ENCODE measurements at regions not wholly inside any gene's neighbourhood (a gene's known extent, or its start where the extent isn't known, plus 50 kb on each side); places are given as distances from the start of the nearest gene placed in this dataset.

GRCh38 chr5:2190549-2190948 lies 307.8 kb upstream of the IRX4 start:
- TF ChIP-seq CEBPB (IDR thresholded peaks at IDR 0.05; ENCODE audit: low read depth) (no peak), SP1 (IDR thresholded peaks at IDR 0.05; ENCODE audit: low read depth) (no peak), POLR2AphosphoS5 (IDR thresholded peaks at IDR 0.05; ENCODE audit: low read depth, low read length) (no peak), ZFX (IDR thresholded peaks at IDR 0.05) (no peak), POLR2A (IDR thresholded peaks at IDR 0.05; ENCODE audit: borderline replicate concordance, extremely low read depth, insufficient read depth, insufficient read length) (no peak), SIN3A (IDR thresholded peaks at IDR 0.05; ENCODE audit: low read depth) (no peak), JUND (IDR thresholded peaks at IDR 0.05) (no peak), ELF1 (IDR thresholded peaks at IDR 0.05; ENCODE audit: borderline replicate concordance, low read depth) (no peak), EGR1 (IDR thresholded peaks at IDR 0.05; ENCODE audit: low read depth) (no peak), FOSL1 (IDR thresholded peaks at IDR 0.05; ENCODE audit: low read depth) (no peak), EZH2phosphoT487 (IDR thresholded peaks at IDR 0.05; ENCODE audit: borderline replicate concordance) (no peak), RAD21 (IDR thresholded peaks at IDR 0.05; ENCODE audit: low read depth) (no peak), YY1 (IDR thresholded peaks at IDR 0.05; ENCODE audit: extremely low read depth, insufficient replicate concordance, low read depth, low read length) (no peak), EZH2 (IDR thresholded peaks at IDR 0.05) (no peak), REST (IDR thresholded peaks at IDR 0.05; ENCODE audit: low read depth) (no peak), TCF7L2 (IDR thresholded peaks at IDR 0.05; ENCODE audit: borderline replicate concordance, extremely low read depth, insufficient read depth, insufficient read length) (no peak)
- TF ChIP-seq, protein P1, sequence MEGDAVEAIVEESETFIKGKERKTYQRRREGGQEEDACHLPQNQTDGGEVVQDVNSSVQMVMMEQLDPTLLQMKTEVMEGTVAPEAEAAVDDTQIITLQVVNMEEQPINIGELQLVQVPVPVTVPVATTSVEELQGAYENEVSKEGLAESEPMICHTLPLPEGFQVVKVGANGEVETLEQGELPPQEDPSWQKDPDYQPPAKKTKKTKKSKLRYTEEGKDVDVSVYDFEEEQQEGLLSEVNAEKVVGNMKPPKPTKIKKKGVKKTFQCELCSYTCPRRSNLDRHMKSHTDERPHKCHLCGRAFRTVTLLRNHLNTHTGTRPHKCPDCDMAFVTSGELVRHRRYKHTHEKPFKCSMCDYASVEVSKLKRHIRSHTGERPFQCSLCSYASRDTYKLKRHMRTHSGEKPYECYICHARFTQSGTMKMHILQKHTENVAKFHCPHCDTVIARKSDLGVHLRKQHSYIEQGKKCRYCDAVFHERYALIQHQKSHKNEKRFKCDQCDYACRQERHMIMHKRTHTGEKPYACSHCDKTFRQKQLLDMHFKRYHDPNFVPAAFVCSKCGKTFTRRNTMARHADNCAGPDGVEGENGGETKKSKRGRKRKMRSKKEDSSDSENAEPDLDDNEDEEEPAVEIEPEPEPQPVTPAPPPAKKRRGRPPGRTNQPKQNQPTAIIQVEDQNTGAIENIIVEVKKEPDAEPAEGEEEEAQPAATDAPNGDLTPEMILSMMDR (IDR thresholded peaks at IDR 0.05 in 2 of 3, conservative IDR thresholded peaks at IDR 0.05 in 1 of 3; ENCODE audit: borderline replicate concordance in 1 of 3, insufficient read depth in 1 of 3, low read depth in 2 of 3, low read length in 2 of 3) = no peak
- TF ChIP-seq, protein P2, sequence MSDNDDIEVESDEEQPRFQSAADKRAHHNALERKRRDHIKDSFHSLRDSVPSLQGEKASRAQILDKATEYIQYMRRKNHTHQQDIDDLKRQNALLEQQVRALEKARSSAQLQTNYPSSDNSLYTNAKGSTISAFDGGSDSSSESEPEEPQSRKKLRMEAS (IDR thresholded peaks at IDR 0.05) = no peak
- TF ChIP-seq, protein P3, sequence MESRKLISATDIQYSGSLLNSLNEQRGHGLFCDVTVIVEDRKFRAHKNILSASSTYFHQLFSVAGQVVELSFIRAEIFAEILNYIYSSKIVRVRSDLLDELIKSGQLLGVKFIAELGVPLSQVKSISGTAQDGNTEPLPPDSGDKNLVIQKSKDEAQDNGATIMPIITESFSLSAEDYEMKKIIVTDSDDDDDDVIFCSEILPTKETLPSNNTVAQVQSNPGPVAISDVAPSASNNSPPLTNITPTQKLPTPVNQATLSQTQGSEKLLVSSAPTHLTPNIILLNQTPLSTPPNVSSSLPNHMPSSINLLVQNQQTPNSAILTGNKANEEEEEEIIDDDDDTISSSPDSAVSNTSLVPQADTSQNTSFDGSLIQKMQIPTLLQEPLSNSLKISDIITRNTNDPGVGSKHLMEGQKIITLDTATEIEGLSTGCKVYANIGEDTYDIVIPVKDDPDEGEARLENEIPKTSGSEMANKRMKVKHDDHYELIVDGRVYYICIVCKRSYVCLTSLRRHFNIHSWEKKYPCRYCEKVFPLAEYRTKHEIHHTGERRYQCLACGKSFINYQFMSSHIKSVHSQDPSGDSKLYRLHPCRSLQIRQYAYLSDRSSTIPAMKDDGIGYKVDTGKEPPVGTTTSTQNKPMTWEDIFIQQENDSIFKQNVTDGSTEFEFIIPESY (IDR thresholded peaks at IDR 0.05; ENCODE audit: extremely low read depth, insufficient replicate concordance, low read length) = no peak
- Histone ChIP-seq H3K79me2 (ENCODE audit: insufficient read depth, low read length) (no peaks in the 10 kb centered on the region), H3K9me3 (ENCODE audit: control insufficient read depth in 1 of 2, insufficient read depth in 1 of 2, low read depth in 1 of 2, low read length in 2 of 2) (no peaks in the 10 kb centered on the region), H4K20me1 (ENCODE audit: insufficient read depth) (no peaks in the 10 kb centered on the region), H3K27me3 (ENCODE audit: insufficient read depth, low read length) (peaks cover 28% of the 10 kb centered on the region), H3K4me2 (ENCODE audit: low read length) (no peak overlapping the region), H3K9me2 (ENCODE audit: insufficient read depth) (no peaks in the 10 kb centered on the region), H3K4me1 (ENCODE audit: control insufficient read depth in 1 of 2, insufficient read depth in 2 of 2, low read length in 2 of 2) (no peaks in the 10 kb centered on the region), H3K4me3 (replicated peaks in 1 of 2; ENCODE audit: low read depth in 1 of 2, low read length in 2 of 2) (no peak overlapping the region), H3K9ac (ENCODE audit: low read length) (no peak overlapping the region), H2AFZ (ENCODE audit: low read depth, low read length, poor library complexity, severe bottlenecking) (no peak overlapping the region), H3K36me3 (ENCODE audit: control insufficient read depth in 1 of 2, insufficient read depth in 2 of 2, low read length in 2 of 2) (no peaks in the 10 kb centered on the region), H3K27ac (ENCODE audit: low read depth, low read length) (no peak overlapping the region)
- no TSS peak for BruUV-seq (replicated peaks)
- ChIA-PET POLR2A (no interaction called here), CTCF (no interaction called here), RAD21 (ENCODE audit: low non-redundant PET in 1 of 2, low total read pairs in 2 of 2, uncharacterized antibody in 2 of 2, unreplicated experiment in 2 of 2) (no interaction called here)
- intact Hi-C loops (cut with micrococcal nuclease) = no loop called here
- ATAC-seq (no peak), DNase-seq (ENCODE audit: low read depth, low spot score) (no peak)

Measured in HCT116 (cell line).